GM21737 (cell line): ENCODE measurements at regions not wholly inside any gene's neighbourhood (a gene's known extent, or its start where the extent isn't known, plus 50 kb on each side); places are given as distances from the start of the nearest gene placed in this dataset.
A peak's percentile ranks its signal among the peaks of the same experiment; 100 is the strongest.
"Not testable (repeated sequence)": the region's sequence is repeated elsewhere in the genome, so short reads cannot be mapped to it uniquely, and the experiment has no call there.

Experiments used
- ATAC-seq: cut with Tn5 transposase; IDR thresholded peaks from one replicate; pipeline ENCODE4 v1.9.1; 2021; ENCODE audit warnings: mild to moderate bottlenecking, moderate library complexity; ENCODE audit not compliant: unreplicated experiment

- ATAC-seq = no peak
Measured at GRCh38 chr6:81909981-81910900, 157.8 kb upstream of the TENT5A start.

GRCh38 chr6:81909162-81909561 lies 156.7 kb upstream of the TENT5A start:
- ATAC-seq = no peak

- ATAC-seq = no peak
Measured at GRCh38 chr6:81906709-81907204, 154.3 kb upstream of the TENT5A start.

- no peak for ATAC-seq
Measured at GRCh38 chr6:81906041-81906440, 153.6 kb upstream of the TENT5A start.

- no peak for ATAC-seq
Measured at GRCh38 chr6:81901551-81901966, 149.1 kb upstream of the TENT5A start.

- peak; percentile 86 for ATAC-seq
Measured at GRCh38 chr6:81900616-81901015, 148.1 kb upstream of the TENT5A start.

- ATAC-seq = no peak
Measured at GRCh38 chr6:81897793-81898192, 145.3 kb upstream of the TENT5A start.

- ATAC-seq = no peak
Measured at GRCh38 chr6:81896525-81897503, 144.3 kb upstream of the TENT5A start.

GRCh38 chr6:81895511-81896185 lies 143.2 kb upstream of the TENT5A start:
- ATAC-seq = no peak

- ATAC-seq = no peak
Measured at GRCh38 chr6:81894788-81895271, 142.3 kb upstream of the TENT5A start.

- no peak for ATAC-seq
Measured at GRCh38 chr6:81894306-81894705, 141.8 kb upstream of the TENT5A start.

GRCh38 chr6:81892891-81893290 lies 140.4 kb upstream of the TENT5A start:
- ATAC-seq = no peak

- no peak for ATAC-seq
Measured at GRCh38 chr6:81891874-81892273, 139.4 kb upstream of the TENT5A start.

- ATAC-seq = no peak
Measured at GRCh38 chr6:81890846-81891245, 138.4 kb upstream of the TENT5A start.

- ATAC-seq = no peak
Measured at GRCh38 chr6:81889377-81890053, 137.0 kb upstream of the TENT5A start.

GRCh38 chr6:81886909-81887308 lies 134.4 kb upstream of the TENT5A start:
- not testable (repeated sequence) for ATAC-seq

- no peak for ATAC-seq
Measured at GRCh38 chr6:81886157-81886556, 133.7 kb upstream of the TENT5A start.

GRCh38 chr6:81881660-81882059 lies 129.2 kb upstream of the TENT5A start:
- no peak for ATAC-seq

- ATAC-seq = no peak
Measured at GRCh38 chr6:81878479-81878878, 126.0 kb upstream of the TENT5A start.

GRCh38 chr6:81876971-81877370 lies 124.5 kb upstream of the TENT5A start:
- ATAC-seq = no peak
